ENCODE measurements at regions not wholly inside any gene's neighbourhood (a gene's known extent, or its start where the extent isn't known, plus 50 kb on each side); places are given as distances from the start of the nearest gene placed in this dataset.

DNA sequence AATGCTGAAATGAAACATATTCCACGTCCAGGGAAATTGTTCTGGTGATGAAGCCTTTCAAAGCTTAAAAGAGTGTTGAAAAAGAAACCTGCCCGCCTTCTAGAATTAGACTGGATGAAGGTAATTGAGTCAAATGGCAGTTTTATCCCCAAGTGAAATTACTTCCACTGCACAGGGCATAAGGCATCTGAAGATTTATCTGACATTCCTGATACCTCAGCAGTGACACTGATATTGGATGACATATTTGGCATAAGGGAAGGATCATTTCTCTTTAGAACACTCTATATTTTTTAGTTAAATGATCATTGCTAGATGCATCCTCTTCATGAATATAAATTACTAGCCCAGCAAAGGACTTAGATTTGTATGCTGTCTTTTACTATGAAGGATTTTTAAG, 229.6 kb upstream of the TPK1 start (continued):
- TF ChIP-seq ZNF462 (CRISPR knock-in tag; IDR thresholded peaks at IDR 0.05) (no peak), ZNF331 (CRISPR knock-in tag; IDR thresholded peaks at IDR 0.05; ENCODE audit: low read depth) (no peak), POLR2AphosphoS5 (IDR thresholded peaks at IDR 0.05; ENCODE audit: low read depth) (no peak)

DNA sequence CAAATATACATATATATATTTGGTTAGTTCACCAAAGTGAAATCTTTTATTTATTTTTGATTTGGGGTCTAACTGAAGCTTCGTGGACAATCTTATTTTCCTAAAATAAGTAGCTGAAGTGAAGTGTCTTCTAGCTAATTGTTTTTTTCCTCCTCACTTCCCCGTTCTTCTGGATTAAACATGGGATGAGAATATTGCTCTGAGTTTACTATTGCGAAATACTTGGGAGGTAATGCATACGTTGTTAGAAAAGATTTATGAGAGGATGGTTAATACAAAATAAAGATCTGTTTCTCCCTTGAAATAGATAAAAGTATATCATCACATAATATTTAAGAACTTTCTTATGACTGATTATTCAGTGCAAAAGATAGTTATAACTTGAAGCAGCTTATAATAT, 228.3 kb upstream of the TPK1 start:
- H3K27me3 Mint-ChIP-seq (ENCODE audit: insufficient read depth, low read depth, poor library complexity), result no peaks in the 10 kb centered on the region
- Histone ChIP-seq H3K4me2 (no peak overlapping the region), H3K79me2 (replicated peaks; ENCODE audit: insufficient read depth) (no peaks in the 10 kb centered on the region), H3K27me3 (ENCODE audit: insufficient read depth) (no peaks in the 10 kb centered on the region), H3K4me1 (ENCODE audit: insufficient read depth) (no peaks in the 10 kb centered on the region), H3F3A (replicated peaks; ENCODE audit: low read depth) (no peaks in the 10 kb centered on the region), H3K9me2 (ENCODE audit: insufficient read depth) (peaks cover 3% of the 10 kb centered on the region; the same call in 1 of the 2 replicates), H2AFZ (no peak overlapping the region), H3K4me3 (no peak overlapping the region), H3K27ac (ENCODE audit: low read depth) (no peak overlapping the region), H3K36me3 (ENCODE audit: insufficient read depth) (no peaks in the 10 kb centered on the region), H4K20me1 (replicated peaks; ENCODE audit: insufficient read depth) (no peaks in the 10 kb centered on the region)
- H3K9me3 Mint-ChIP-seq, result no peaks in the 10 kb centered on the region; the same call in 1 of the 3 replicates
- no peak overlapping the region for H3K27ac Mint-ChIP-seq
- H3K4me3 Mint-ChIP-seq, result no peak overlapping the region
- no peak for DNase-seq (ENCODE audit: low spot score)
- H3K4me1 Mint-ChIP-seq, result no peaks in the 10 kb centered on the region
- no peak for ATAC-seq
- H3K36me3 Mint-ChIP-seq (ENCODE audit: low read depth), result no peaks in the 10 kb centered on the region
- TF ChIP-seq, protein P1, sequence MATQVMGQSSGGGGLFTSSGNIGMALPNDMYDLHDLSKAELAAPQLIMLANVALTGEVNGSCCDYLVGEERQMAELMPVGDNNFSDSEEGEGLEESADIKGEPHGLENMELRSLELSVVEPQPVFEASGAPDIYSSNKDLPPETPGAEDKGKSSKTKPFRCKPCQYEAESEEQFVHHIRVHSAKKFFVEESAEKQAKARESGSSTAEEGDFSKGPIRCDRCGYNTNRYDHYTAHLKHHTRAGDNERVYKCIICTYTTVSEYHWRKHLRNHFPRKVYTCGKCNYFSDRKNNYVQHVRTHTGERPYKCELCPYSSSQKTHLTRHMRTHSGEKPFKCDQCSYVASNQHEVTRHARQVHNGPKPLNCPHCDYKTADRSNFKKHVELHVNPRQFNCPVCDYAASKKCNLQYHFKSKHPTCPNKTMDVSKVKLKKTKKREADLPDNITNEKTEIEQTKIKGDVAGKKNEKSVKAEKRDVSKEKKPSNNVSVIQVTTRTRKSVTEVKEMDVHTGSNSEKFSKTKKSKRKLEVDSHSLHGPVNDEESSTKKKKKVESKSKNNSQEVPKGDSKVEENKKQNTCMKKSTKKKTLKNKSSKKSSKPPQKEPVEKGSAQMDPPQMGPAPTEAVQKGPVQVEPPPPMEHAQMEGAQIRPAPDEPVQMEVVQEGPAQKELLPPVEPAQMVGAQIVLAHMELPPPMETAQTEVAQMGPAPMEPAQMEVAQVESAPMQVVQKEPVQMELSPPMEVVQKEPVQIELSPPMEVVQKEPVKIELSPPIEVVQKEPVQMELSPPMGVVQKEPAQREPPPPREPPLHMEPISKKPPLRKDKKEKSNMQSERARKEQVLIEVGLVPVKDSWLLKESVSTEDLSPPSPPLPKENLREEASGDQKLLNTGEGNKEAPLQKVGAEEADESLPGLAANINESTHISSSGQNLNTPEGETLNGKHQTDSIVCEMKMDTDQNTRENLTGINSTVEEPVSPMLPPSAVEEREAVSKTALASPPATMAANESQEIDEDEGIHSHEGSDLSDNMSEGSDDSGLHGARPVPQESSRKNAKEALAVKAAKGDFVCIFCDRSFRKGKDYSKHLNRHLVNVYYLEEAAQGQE (IDR thresholded peaks at IDR 0.05; ENCODE audit: unreplicated experiment), result no peak
- TF ChIP-seq CREB1 (CRISPR knock-in tag; IDR thresholded peaks at IDR 0.05; ENCODE audit: low read depth) (no peak), EZH2 (IDR thresholded peaks at IDR 0.05; ENCODE audit: low read depth, unreplicated experiment) (no peak), JUNB (IDR thresholded peaks at IDR 0.05; ENCODE audit: unreplicated experiment) (no peak)
- TF ChIP-seq, protein P2, sequence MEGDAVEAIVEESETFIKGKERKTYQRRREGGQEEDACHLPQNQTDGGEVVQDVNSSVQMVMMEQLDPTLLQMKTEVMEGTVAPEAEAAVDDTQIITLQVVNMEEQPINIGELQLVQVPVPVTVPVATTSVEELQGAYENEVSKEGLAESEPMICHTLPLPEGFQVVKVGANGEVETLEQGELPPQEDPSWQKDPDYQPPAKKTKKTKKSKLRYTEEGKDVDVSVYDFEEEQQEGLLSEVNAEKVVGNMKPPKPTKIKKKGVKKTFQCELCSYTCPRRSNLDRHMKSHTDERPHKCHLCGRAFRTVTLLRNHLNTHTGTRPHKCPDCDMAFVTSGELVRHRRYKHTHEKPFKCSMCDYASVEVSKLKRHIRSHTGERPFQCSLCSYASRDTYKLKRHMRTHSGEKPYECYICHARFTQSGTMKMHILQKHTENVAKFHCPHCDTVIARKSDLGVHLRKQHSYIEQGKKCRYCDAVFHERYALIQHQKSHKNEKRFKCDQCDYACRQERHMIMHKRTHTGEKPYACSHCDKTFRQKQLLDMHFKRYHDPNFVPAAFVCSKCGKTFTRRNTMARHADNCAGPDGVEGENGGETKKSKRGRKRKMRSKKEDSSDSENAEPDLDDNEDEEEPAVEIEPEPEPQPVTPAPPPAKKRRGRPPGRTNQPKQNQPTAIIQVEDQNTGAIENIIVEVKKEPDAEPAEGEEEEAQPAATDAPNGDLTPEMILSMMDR (conservative IDR thresholded peaks at IDR 0.05; ENCODE audit: low read depth in 2 of 2), result no peak

Measured in GM23338 (cell line).